ENCODE measurements at regions not wholly inside any gene's neighbourhood (a gene's known extent, or its start where the extent isn't known, plus 50 kb on each side); places are given as distances from the start of the nearest gene placed in this dataset.

DNA sequence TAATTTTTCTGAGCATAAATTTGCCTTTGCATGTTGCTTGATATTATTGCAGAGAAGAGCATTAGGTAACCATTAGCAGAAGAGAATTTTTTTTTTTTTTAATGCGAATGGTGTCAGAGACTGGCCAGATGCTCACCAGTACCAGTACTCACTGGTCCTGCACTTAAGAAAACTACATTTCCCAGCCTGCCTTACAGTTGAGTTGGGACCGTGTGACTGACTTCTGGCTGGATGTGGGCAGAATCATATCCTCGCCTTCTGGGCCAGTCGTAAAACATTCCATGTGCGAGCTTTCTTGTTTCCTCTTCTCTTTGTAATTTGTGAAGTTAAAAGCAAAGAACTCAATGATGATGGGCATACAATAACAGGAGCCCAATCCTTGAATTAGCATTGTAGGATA, 132.4 kb downstream of the LRRC30 start:
- H3K27ac ChIP-seq = no peak overlapping the region
- no peaks in the 10 kb centered on the region for H3K4me1 ChIP-seq (ENCODE audit: low read depth, poor library complexity, severe bottlenecking)
- H3K4me2 ChIP-seq = no peak overlapping the region
- TF ChIP-seq, protein P1, sequence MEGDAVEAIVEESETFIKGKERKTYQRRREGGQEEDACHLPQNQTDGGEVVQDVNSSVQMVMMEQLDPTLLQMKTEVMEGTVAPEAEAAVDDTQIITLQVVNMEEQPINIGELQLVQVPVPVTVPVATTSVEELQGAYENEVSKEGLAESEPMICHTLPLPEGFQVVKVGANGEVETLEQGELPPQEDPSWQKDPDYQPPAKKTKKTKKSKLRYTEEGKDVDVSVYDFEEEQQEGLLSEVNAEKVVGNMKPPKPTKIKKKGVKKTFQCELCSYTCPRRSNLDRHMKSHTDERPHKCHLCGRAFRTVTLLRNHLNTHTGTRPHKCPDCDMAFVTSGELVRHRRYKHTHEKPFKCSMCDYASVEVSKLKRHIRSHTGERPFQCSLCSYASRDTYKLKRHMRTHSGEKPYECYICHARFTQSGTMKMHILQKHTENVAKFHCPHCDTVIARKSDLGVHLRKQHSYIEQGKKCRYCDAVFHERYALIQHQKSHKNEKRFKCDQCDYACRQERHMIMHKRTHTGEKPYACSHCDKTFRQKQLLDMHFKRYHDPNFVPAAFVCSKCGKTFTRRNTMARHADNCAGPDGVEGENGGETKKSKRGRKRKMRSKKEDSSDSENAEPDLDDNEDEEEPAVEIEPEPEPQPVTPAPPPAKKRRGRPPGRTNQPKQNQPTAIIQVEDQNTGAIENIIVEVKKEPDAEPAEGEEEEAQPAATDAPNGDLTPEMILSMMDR (conservative IDR thresholded peaks at IDR 0.05; ENCODE audit: low read depth, low read length) = no peak
- H4K20me1 ChIP-seq (ENCODE audit: insufficient read depth) = no peaks in the 10 kb centered on the region
- no peaks in the 10 kb centered on the region for H3K36me3 ChIP-seq (ENCODE audit: insufficient read depth)
- no peaks in the 10 kb centered on the region for H3K79me2 ChIP-seq (ENCODE audit: insufficient read depth, low read depth)
- H3K4me3 ChIP-seq (IDR thresholded peaks at IDR 0.05; ENCODE audit: insufficient read depth, low read depth, low read length) = no peak overlapping the region
- no peak overlapping the region for H2AFZ ChIP-seq (ENCODE audit: low read depth)
- H3K9ac ChIP-seq = no peak overlapping the region
- no peaks in the 10 kb centered on the region for H3K27me3 ChIP-seq (ENCODE audit: insufficient read depth, low read depth)

DNA sequence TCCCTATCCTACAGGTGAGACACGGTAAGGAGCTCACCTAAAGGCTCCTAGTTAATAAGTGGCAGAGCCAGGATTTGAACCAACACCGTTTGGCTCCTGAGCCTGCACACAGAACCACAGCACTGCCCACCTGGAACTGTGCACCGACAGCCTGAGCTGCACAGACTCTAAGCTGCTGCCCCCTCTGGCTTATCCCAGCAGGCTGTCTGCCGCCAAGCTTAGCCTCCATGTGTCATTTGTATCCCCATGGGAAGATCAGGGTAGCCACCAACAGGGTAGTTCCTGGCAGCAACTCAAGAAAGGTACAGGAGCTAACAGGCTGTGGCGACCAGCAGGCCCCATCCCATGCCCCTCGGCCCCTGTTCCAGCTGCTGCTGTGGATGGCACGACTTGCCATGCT, 135.7 kb downstream of the LRRC30 start:
- no peak overlapping the region for H3K4me3 ChIP-seq (IDR thresholded peaks at IDR 0.05; ENCODE audit: insufficient read depth, low read depth, low read length)
- H4K20me1 ChIP-seq (ENCODE audit: insufficient read depth) = no peaks in the 10 kb centered on the region
- H3K9ac ChIP-seq = no peak overlapping the region
- no peak overlapping the region for H3K27ac ChIP-seq
- no peaks in the 10 kb centered on the region for H3K36me3 ChIP-seq (ENCODE audit: insufficient read depth)
- H3K4me2 ChIP-seq = no peak overlapping the region
- H3K79me2 ChIP-seq (ENCODE audit: insufficient read depth, low read depth) = no peaks in the 10 kb centered on the region
- H3K4me1 ChIP-seq (ENCODE audit: low read depth, poor library complexity, severe bottlenecking) = no peaks in the 10 kb centered on the region
- TF ChIP-seq, protein P1 (conservative IDR thresholded peaks at IDR 0.05; ENCODE audit: low read depth, low read length) = no peak
- no peak overlapping the region for H2AFZ ChIP-seq (ENCODE audit: low read depth)
- no peaks in the 10 kb centered on the region for H3K27me3 ChIP-seq (ENCODE audit: insufficient read depth, low read depth)

DNA sequence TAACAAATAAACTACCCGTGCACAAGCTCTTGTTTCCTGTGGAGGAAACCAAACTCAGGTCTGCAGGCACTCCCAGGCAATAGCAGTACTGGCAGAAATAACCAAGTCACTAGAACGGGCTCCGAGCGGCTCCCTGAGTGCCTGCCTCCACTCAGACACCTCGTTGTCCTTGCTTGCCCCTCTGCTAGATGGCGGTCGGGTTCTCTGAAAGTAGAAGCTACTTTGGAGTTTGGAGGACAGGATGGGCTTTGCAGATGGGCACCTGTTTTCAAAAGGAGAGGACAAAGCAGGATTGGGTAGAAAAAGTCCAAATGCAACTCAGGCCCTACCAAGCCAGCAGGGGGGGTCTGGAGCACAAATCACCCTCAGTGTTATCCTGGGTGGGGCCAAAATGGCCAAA, 136.4 kb downstream of the LRRC30 start:
- H2AFZ ChIP-seq (ENCODE audit: low read depth) = no peak overlapping the region
- no peaks in the 10 kb centered on the region for H3K27me3 ChIP-seq (ENCODE audit: insufficient read depth, low read depth)
- H3K4me3 ChIP-seq (IDR thresholded peaks at IDR 0.05; ENCODE audit: insufficient read depth, low read depth, low read length) = no peak overlapping the region
- no peak overlapping the region for H3K9ac ChIP-seq
- no peaks in the 10 kb centered on the region for H3K36me3 ChIP-seq (ENCODE audit: insufficient read depth)
- H3K79me2 ChIP-seq (ENCODE audit: insufficient read depth, low read depth) = no peaks in the 10 kb centered on the region
- no peaks in the 10 kb centered on the region for H3K4me1 ChIP-seq (ENCODE audit: low read depth, poor library complexity, severe bottlenecking)
- H3K4me2 ChIP-seq = no peak overlapping the region
- H3K27ac ChIP-seq = no peak overlapping the region
- TF ChIP-seq, protein P1 (conservative IDR thresholded peaks at IDR 0.05; ENCODE audit: low read depth, low read length) = no peak
- no peaks in the 10 kb centered on the region for H4K20me1 ChIP-seq (ENCODE audit: insufficient read depth)

DNA sequence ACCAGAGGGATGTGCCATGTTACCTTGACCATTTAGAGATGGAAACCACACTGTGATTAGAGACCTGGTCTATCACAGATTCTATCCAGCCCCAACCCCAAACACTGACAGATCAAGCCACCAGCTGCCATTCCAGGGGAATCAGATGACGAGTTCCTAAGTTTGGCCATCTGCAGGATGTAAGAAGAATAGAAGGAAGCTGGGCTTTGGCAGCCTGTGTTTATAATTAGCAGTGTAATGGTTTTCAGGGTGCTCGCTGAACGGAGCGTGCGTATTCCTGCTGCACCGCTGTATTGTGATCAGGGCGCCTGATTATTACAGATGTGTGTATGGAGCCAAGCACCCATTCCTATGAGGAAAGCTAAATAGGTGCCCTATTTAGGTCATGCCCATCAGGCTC, 138.1 kb downstream of the LRRC30 start:
- H2AFZ ChIP-seq (ENCODE audit: low read depth) = no peak overlapping the region
- H3K79me2 ChIP-seq (ENCODE audit: insufficient read depth, low read depth) = no peaks in the 10 kb centered on the region
- H3K4me2 ChIP-seq = no peak overlapping the region
- H3K9ac ChIP-seq = no peak overlapping the region
- no peak overlapping the region for H3K4me3 ChIP-seq (IDR thresholded peaks at IDR 0.05; ENCODE audit: insufficient read depth, low read depth, low read length)
- H3K27me3 ChIP-seq (ENCODE audit: insufficient read depth, low read depth) = no peaks in the 10 kb centered on the region
- no peaks in the 10 kb centered on the region for H3K36me3 ChIP-seq (ENCODE audit: insufficient read depth)
- no peaks in the 10 kb centered on the region for H3K4me1 ChIP-seq (ENCODE audit: low read depth, poor library complexity, severe bottlenecking)
- no peak overlapping the region for H3K27ac ChIP-seq
- H4K20me1 ChIP-seq (ENCODE audit: insufficient read depth) = no peaks in the 10 kb centered on the region
- TF ChIP-seq, protein P1 (conservative IDR thresholded peaks at IDR 0.05; ENCODE audit: low read depth, low read length) = no peak

DNA sequence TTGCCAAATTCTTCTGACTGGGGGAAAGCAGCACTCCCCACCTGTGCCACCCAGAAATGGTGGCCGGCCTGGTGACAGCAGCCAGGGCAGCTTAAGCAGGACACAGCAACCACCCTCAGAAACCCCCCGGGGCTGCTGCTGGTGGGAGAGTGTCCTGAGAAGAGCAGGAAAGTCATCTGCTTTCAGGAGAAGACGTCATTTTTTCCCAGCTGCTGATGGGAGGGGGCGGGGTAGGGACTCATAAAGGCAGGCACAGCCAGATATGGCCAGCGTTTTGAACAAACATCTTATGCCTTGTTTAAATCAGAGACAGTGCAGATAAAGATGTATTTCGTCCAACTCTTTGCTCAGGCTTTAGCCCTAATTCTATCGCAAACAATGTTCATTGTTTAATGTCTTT, 139.5 kb downstream of the LRRC30 start:
- Histone ChIP-seq H3K27ac (no peak overlapping the region), H3K4me2 (no peak overlapping the region), H3K27me3 (ENCODE audit: insufficient read depth, low read depth) (no peaks in the 10 kb centered on the region), H2AFZ (ENCODE audit: low read depth) (no peak overlapping the region), H3K79me2 (ENCODE audit: insufficient read depth, low read depth) (no peaks in the 10 kb centered on the region), H3K4me1 (ENCODE audit: low read depth, poor library complexity, severe bottlenecking) (no peaks in the 10 kb centered on the region), H3K36me3 (ENCODE audit: insufficient read depth) (no peaks in the 10 kb centered on the region), H3K9ac (no peak overlapping the region), H3K4me3 (IDR thresholded peaks at IDR 0.05; ENCODE audit: insufficient read depth, low read depth, low read length) (no peak overlapping the region), H4K20me1 (ENCODE audit: insufficient read depth) (no peaks in the 10 kb centered on the region)
- TF ChIP-seq, protein P1 (conservative IDR thresholded peaks at IDR 0.05; ENCODE audit: low read depth, low read length) = no peak

Data from KMS-11 (cell line).